Lower lobe of right lung (tissue), 2 donors: ENCODE measurements at regions not wholly inside any gene's neighbourhood (a gene's known extent, or its start where the extent isn't known, plus 50 kb on each side); places are given as distances from the start of the nearest gene placed in this dataset.
"Not testable (repeated sequence)": the region's sequence is repeated elsewhere in the genome, so short reads cannot be mapped to it uniquely, and the experiment has no call there.

Source experiments
- ATAC-seq, 2 donors: fragments of 200-7000 bp; cut with Tn5 transposase; one replicate each; pipeline ENCODE4 v1.9.1; 2020 to 2022; ENCODE audit warnings: mild to moderate bottlenecking in 2 of 2, moderate library complexity in 2 of 2
- DNase-seq: peaks from one replicate; pipeline ENCODE4 v3.0.0-alpha.2; 2020
- H3K27ac ChIP-seq: fragments of 200-600 bp; one replicate; pipeline ENCODE4 v1.8.0; 2022
- H3K27me3 ChIP-seq: fragments of 200-600 bp; one replicate; pipeline ENCODE4 v1.8.0; 2022; ENCODE audit warnings: low read depth
- H3K36me3 ChIP-seq: fragments of 200-600 bp; one replicate; pipeline ENCODE4 v1.8.0; 2022; ENCODE audit warnings: mild to moderate bottlenecking
- H3K4me1 ChIP-seq: fragments of 200-600 bp; one replicate; pipeline ENCODE4 v1.8.0; 2022
- H3K4me3 ChIP-seq: fragments of 200-600 bp; one replicate; pipeline ENCODE4 v1.8.0; 2022; ENCODE audit warnings: mild to moderate bottlenecking
- H3K9me3 ChIP-seq: fragments of 200-600 bp; one replicate; pipeline ENCODE4 v1.8.0; 2022
- intact Hi-C: fragments of 100-400 bp; cut with DNase I; formaldehyde crosslinking; loops from one replicate; pipeline ENCODE4 v1.11.0; 2022
- TF ChIP-seq, protein P1 (sequence below): fragments of 200-600 bp; IDR thresholded peaks from one replicate; pipeline ENCODE4 v1.8.0; 2022; ENCODE audit warnings: antibody characterized with exemption, mild to moderate bottlenecking
- donor health status: DM: no; HTN: yes; CAD: no; lungs with severe emphysema.

DNA sequence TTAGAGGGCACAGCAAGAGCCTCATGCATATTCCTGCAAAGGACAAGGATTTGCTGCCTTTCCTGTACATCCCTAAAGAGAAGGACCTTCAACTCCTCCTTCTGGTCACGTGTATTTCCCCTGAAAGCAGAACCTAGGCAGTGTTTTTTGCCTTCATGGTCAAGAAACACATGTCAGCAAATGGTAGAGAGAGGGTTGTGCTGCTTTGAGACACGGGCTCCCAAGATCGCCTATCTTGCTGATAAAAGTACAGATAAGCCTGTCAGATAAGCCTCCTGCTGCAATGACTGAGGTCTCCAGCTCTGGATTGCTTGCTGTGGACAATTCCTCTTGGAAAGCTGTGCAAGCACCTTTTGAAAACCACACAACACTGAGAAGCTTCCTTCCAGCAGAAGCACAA, 580.8 kb downstream of the CBLN4 start:
- Histone ChIP-seq H3K9me3 (no peaks in the 10 kb centered on the region), H3K27ac (no peak overlapping the region), H3K4me3 (no peak overlapping the region), H3K36me3 (no peaks in the 10 kb centered on the region), H3K27me3 (no peaks in the 10 kb centered on the region), H3K4me1 (no peaks in the 10 kb centered on the region)
- intact Hi-C loops = no loop called here
- ATAC-seq = no peak
- TF ChIP-seq, protein P1, sequence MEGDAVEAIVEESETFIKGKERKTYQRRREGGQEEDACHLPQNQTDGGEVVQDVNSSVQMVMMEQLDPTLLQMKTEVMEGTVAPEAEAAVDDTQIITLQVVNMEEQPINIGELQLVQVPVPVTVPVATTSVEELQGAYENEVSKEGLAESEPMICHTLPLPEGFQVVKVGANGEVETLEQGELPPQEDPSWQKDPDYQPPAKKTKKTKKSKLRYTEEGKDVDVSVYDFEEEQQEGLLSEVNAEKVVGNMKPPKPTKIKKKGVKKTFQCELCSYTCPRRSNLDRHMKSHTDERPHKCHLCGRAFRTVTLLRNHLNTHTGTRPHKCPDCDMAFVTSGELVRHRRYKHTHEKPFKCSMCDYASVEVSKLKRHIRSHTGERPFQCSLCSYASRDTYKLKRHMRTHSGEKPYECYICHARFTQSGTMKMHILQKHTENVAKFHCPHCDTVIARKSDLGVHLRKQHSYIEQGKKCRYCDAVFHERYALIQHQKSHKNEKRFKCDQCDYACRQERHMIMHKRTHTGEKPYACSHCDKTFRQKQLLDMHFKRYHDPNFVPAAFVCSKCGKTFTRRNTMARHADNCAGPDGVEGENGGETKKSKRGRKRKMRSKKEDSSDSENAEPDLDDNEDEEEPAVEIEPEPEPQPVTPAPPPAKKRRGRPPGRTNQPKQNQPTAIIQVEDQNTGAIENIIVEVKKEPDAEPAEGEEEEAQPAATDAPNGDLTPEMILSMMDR = no peak
- no peak for DNase-seq

DNA sequence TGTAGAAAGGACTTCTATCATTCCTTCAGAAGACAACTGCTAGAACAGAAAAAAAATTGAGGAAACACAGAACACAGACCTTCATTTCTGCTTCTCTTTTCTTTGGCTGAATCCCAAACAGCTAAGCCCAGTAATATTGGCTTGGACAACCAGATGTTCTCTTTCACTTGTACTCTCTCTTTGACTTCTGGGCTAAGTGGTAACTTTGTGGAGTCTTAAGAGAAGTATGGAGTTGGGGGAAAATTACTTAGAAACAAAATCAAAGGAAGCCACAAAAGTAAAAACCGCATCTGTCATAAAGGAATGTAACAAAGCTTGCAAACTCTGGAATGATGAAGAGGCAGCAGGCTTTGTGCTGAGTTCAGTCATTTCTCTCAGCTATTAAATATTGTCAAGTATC, 587.5 kb downstream of the CBLN4 start:
- intact Hi-C loops = no loop called here
- TF ChIP-seq, protein P1 = no peak
- peak; percentile 31 to 56 for ATAC-seq

DNA sequence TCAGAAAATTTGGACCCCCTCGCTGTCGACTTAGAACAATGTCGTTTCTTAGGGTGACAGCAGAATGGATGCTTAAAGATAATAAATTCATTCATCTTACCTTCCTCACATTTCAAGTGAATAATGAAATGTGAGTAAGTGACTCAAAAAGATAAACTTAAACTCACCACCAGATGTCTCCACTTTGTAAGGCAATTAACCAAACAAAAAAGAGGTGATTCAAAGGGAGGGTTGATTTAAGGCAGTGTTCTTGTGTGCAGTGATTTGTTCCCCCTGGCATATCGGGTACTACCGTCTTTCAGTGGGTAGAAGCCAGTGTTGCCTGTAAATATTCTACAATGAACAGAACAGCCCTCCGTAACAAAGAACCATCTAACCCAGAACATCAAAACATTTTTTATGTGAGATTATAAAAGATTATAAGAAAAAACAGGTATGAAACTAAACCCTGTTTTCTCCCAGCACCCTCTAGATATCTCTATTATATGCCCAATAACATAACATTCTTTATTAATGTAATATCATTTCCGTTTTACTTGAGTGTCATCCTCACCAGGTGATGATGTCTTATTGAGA, 589.7 kb downstream of the CBLN4 start:
- no peaks in the 10 kb centered on the region for H3K36me3 ChIP-seq
- no peak overlapping the region for H3K4me3 ChIP-seq
- H3K27ac ChIP-seq = no peak overlapping the region
- no peak for DNase-seq
- H3K4me1 ChIP-seq = peaks cover 5% of the 10 kb centered on the region
- TF ChIP-seq, protein P1 = no peak
- no peak for ATAC-seq
- intact Hi-C loops = no loop called here
- H3K9me3 ChIP-seq = no peaks in the 10 kb centered on the region
- no peaks in the 10 kb centered on the region for H3K27me3 ChIP-seq

More for the DNA sequence above, 587.5 kb downstream of the CBLN4 start:
- Histone ChIP-seq H3K36me3 (no peaks in the 10 kb centered on the region), H3K4me3 (no peak overlapping the region), H3K4me1 (peaks cover 5% of the 10 kb centered on the region), H3K27ac (no peak overlapping the region), H3K9me3 (no peaks in the 10 kb centered on the region), H3K27me3 (no peaks in the 10 kb centered on the region)
- no peak for DNase-seq

DNA sequence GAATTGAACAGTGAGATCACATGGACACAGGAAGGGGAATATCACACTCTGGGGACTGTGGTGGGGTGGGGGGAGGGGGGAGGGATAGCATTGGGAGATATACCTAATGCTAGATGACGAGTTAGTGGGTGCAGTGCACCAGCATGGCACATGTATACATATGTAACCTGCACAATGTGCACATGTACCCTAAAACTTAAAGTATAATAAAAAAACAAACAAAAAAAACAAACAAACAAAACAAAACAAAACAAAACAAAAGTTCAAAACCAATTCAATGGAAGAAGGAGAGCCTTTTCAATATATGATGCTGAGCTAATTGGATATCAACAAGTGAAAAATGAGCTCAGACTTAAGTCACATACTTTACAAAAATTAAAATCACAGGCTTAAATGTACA, 592.8 kb downstream of the CBLN4 start:
- H3K9me3 ChIP-seq, H3K4me3 ChIP-seq, DNase-seq, H3K27me3 ChIP-seq, H3K27ac ChIP-seq, H3K4me1 ChIP-seq, ATAC-seq, intact Hi-C loops, H3K36me3 ChIP-seq: not testable (repeated sequence)

DNA sequence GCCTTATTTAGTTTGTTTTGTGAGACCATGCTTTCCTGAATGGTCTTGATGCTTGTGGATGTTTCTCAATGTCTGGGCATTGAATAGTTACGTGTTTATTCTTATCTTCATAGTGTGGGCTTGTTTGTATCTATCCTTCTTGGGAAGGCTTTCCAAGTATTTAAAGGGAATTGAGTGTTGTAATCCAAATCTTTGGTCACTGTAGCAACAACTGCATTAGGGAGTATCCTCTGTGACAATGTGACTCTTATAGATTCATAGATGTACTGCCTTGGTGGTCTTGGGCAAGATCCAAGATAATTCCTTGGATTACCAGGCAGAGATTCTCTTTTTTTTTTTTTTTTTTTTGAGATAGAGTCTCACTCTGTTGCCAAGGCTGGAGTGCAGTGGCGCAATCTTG, 598.4 kb downstream of the CBLN4 start:
- TF ChIP-seq, protein P1 = no peak
- no peak for DNase-seq
- peaks cover 7% of the 10 kb centered on the region for H3K9me3 ChIP-seq
- no peaks in the 10 kb centered on the region for H3K27me3 ChIP-seq
- H3K27ac ChIP-seq = no peak overlapping the region
- H3K4me1 ChIP-seq = no peaks in the 10 kb centered on the region
- intact Hi-C loops = no loop called here
- no peak overlapping the region for H3K4me3 ChIP-seq
- H3K36me3 ChIP-seq = no peaks in the 10 kb centered on the region
- no peak for ATAC-seq

DNA sequence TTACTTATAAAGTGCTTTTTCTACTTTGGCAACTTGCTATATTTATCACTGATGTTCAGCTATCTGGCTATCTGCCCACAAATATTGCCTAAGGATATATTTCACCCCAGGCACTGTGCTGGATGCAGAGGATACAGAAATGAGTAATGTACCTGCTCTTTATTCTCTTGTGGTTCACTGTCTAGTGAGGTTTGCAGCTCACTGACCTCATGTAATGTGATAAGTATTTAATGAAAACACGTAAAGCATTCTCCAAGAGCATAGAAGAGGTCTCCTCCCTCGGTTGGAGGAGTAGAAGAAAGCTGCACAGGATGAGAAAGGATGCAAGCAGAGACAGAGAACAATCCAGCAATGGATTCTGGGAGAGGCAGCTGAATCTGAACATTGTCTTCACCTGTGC, 610.7 kb downstream of the CBLN4 start:
- H3K4me3 ChIP-seq = no peak overlapping the region
- H3K4me1 ChIP-seq = no peaks in the 10 kb centered on the region
- H3K9me3 ChIP-seq = no peaks in the 10 kb centered on the region
- TF ChIP-seq, protein P1 = no peak
- H3K27me3 ChIP-seq = no peaks in the 10 kb centered on the region
- H3K36me3 ChIP-seq = no peaks in the 10 kb centered on the region
- intact Hi-C loops = no loop called here
- DNase-seq (no peak), ATAC-seq (no peak)
- H3K27ac ChIP-seq = no peak overlapping the region
